HEK293 (cell line): ENCODE measurements at regions not wholly inside any gene's neighbourhood (a gene's known extent, or its start where the extent isn't known, plus 50 kb on each side); places are given as distances from the start of the nearest gene placed in this dataset.

ENCODE experiments used
- CTCF ChIP-seq: fragments of 450-650 bp; formaldehyde crosslinking; IDR thresholded peaks from 2 replicates; pipeline ENCODE4 v1.5.1; 2016; ENCODE audit warnings: missing biosample characterization, missing genetic modification characterization
- GLIS1 ChIP-seq: fragments of 450-650 bp; formaldehyde crosslinking; IDR thresholded peaks from 2 replicates; pipeline ENCODE4 v1.5.1; 2016; ENCODE audit warnings: missing biosample characterization, missing genetic modification characterization
- PBX3 ChIP-seq: sonication (generic); formaldehyde crosslinking; IDR thresholded peaks from 2 replicates; pipeline ENCODE4 v1.8.1; 2022; ENCODE audit warnings: mild to moderate bottlenecking, moderate library complexity, missing genetic modification reagents
- PRDM1 ChIP-seq: fragments of 450-650 bp; formaldehyde crosslinking; IDR thresholded peaks from 2 replicates; pipeline ENCODE4; 2016; ENCODE audit warnings: missing biosample characterization, missing genetic modification characterization
- YY1 ChIP-seq: fragments of 450-650 bp; formaldehyde crosslinking; IDR thresholded peaks from 2 replicates; pipeline ENCODE4 v1.5.1; 2018; ENCODE audit warnings: missing biosample characterization, missing genetic modification characterization
- ZBTB8A ChIP-seq: fragments of 450-650 bp; formaldehyde crosslinking; IDR thresholded peaks from 2 replicates; pipeline ENCODE4 v1.5.1; 2016; ENCODE audit warnings: missing biosample characterization, missing genetic modification characterization
- ZNF112 ChIP-seq: fragments of 450-650 bp; formaldehyde crosslinking; IDR thresholded peaks from 2 replicates; pipeline ENCODE4 v1.5.0; 2017; ENCODE audit warnings: missing biosample characterization, missing genetic modification characterization
- ZNF174 ChIP-seq: fragments of 450-650 bp; formaldehyde crosslinking; IDR thresholded peaks from 2 replicates; pipeline ENCODE4 v1.5.0; 2017; ENCODE audit warnings: missing biosample characterization, mild to moderate bottlenecking, missing genetic modification characterization
- ZNF280D ChIP-seq: fragments of 450-650 bp; formaldehyde crosslinking; IDR thresholded peaks from 2 replicates; pipeline ENCODE4 v1.5.1; 2016; ENCODE audit warnings: missing biosample characterization, missing genetic modification characterization
- ZNF423 ChIP-seq: fragments of 450-650 bp; formaldehyde crosslinking; IDR thresholded peaks from 2 replicates; pipeline ENCODE4 v1.5.1; 2016; ENCODE audit warnings: missing biosample characterization, missing genetic modification characterization
- ZNF518A ChIP-seq: fragments of 450-650 bp; formaldehyde crosslinking; conservative IDR thresholded peaks from 2 replicates; pipeline ENCODE4 v1.5.1; 2016; ENCODE audit warnings: low read depth, missing biosample characterization, missing genetic modification characterization
- ZNF791 ChIP-seq: fragments of 450-650 bp; formaldehyde crosslinking; IDR thresholded peaks from 2 replicates; pipeline ENCODE4 v1.5.1; 2016; ENCODE audit warnings: missing biosample characterization, missing genetic modification characterization
- ZXDB ChIP-seq: fragments of 450-650 bp; formaldehyde crosslinking; IDR thresholded peaks from 2 replicates; pipeline ENCODE4 v1.5.1; 2016; ENCODE audit warnings: missing biosample characterization, missing genetic modification characterization

GRCh38 chr6:106823058-106823457, 151.5 kb downstream of the CD24 start:
- no peak for TF ChIP-seq ZNF174 (tag by site-specific recombination)
- TF ChIP-seq PRDM1 (tag by site-specific recombination), result no peak
- TF ChIP-seq PBX3 (CRISPR knock-in tag), result no peak
- TF ChIP-seq CTCF (tag by site-specific recombination), result no peak
- no peak for TF ChIP-seq ZNF518A (tag by site-specific recombination)
- no peak for TF ChIP-seq GLIS1 (tag by site-specific recombination)
- no peak for TF ChIP-seq ZNF791 (tag by site-specific recombination)
- TF ChIP-seq ZNF112 (tag by site-specific recombination), result no peak
- TF ChIP-seq ZNF280D (tag by site-specific recombination), result no peak
- no peak for TF ChIP-seq ZBTB8A (tag by site-specific recombination)
- TF ChIP-seq YY1 (tag by site-specific recombination), result no peak
- TF ChIP-seq ZXDB (tag by site-specific recombination), result no peak
- no peak for TF ChIP-seq ZNF423
